ENCODE measurements at regions not wholly inside any gene's neighbourhood (a gene's known extent, or its start where the extent isn't known, plus 50 kb on each side); places are given as distances from the start of the nearest gene placed in this dataset.

GRCh38 chr11:45754261-45754709 lies 50.7 kb upstream of the SLC35C1 start:
- CTCF ChIA-PET (ENCODE audit: low intra/inter-chr PET ratio, low total read pairs) = no interaction called here
- DNase-seq (ENCODE audit: low spot score) (peak; percentile 21), FAIRE-seq (no peak), ATAC-seq (peak; percentile 68; the same call in 2 of the 3 replicates)
- Histone ChIP-seq H3K4me2 (ENCODE audit: low read depth, low read length) (no peak overlapping the region), H3K27me3 (ENCODE audit: control insufficient read depth in 1 of 2, insufficient read depth in 2 of 2, low read length in 2 of 2) (peaks cover 5 to 43% of the 10 kb centered on the region in 2 experiments; a peak in 4 of 5 replicates), H3K79me2 (ENCODE audit: insufficient read depth, low read length) (no peaks in the 10 kb centered on the region), H3K4me1 (ENCODE audit: insufficient read depth, low read length) (no peaks in the 10 kb centered on the region), H3K36me3 (replicated peaks in 1 of 2; ENCODE audit: control insufficient read depth in 1 of 2, insufficient read depth in 2 of 2, low read length in 2 of 2) (no peaks in the 10 kb centered on the region), H2AFZ (ENCODE audit: low read length) (no peak overlapping the region), H3K4me3 (replicated peaks in 1 of 3; ENCODE audit: insufficient read depth in 1 of 3, low read depth in 2 of 3, low read length in 3 of 3) (no peak overlapping the region), H3K27ac (ENCODE audit: extremely low read length, insufficient read depth, low read length) (no peak overlapping the region), H3K9me3 (ENCODE audit: low read length) (no peaks in the 10 kb centered on the region), H4K20me1 (ENCODE audit: insufficient read depth, low read length) (no peaks in the 10 kb centered on the region), H3K9ac (ENCODE audit: insufficient read depth, low read depth, low read length) (no peak overlapping the region)
- 24% methylated on average over 5 of the region's 8 CpGs for WGBS (ENCODE audit: low lambda C conversion rate)
- no peak for TF ChIP-seq ZNF800 (CRISPR knock-in tag; IDR thresholded peaks at IDR 0.05)
- no peak for TF ChIP-seq HMG20B (CRISPR knock-in tag; conservative IDR thresholded peaks at IDR 0.05)
- no peak for TF ChIP-seq ISX (CRISPR knock-in tag; conservative IDR thresholded peaks at IDR 0.05)
- TF ChIP-seq RBM22 (optimal IDR thresholded peaks at IDR 0.05; ENCODE audit: low read length) = no peak
- TF ChIP-seq TP53 (CRISPR knock-in tag; conservative IDR thresholded peaks at IDR 0.05) = no peak
- TF ChIP-seq PLRG1 (conservative IDR thresholded peaks at IDR 0.05) = no peak
- no peak for TF ChIP-seq ZBTB4 (CRISPR knock-in tag; IDR thresholded peaks at IDR 0.05; ENCODE audit: borderline replicate concordance)
- no peak for TF ChIP-seq HOXA9 (CRISPR knock-in tag; IDR thresholded peaks at IDR 0.05; ENCODE audit: borderline replicate concordance)
- TF ChIP-seq ZNF572 (CRISPR knock-in tag; IDR thresholded peaks at IDR 0.05) = no peak
- TF ChIP-seq CENPBD1 (CRISPR knock-in tag; IDR thresholded peaks at IDR 0.05; ENCODE audit: borderline replicate concordance, low read depth) = no peak
- no peak for TF ChIP-seq TBL1XR1 (IDR thresholded peaks at IDR 0.05; ENCODE audit: borderline replicate concordance, low read length, partially characterized antibody)
- no peak for TF ChIP-seq ONECUT2 (CRISPR knock-in tag; IDR thresholded peaks at IDR 0.05)
- TF ChIP-seq ZNF780A (CRISPR knock-in tag; IDR thresholded peaks at IDR 0.05) = no peak
- TF ChIP-seq SNAPC5 (CRISPR knock-in tag; IDR thresholded peaks at IDR 0.05; ENCODE audit: borderline replicate concordance) = no peak
- no peak for TF ChIP-seq KLF12 (CRISPR knock-in tag; IDR thresholded peaks at IDR 0.05; ENCODE audit: borderline replicate concordance)
- no peak for TF ChIP-seq RXRB (CRISPR knock-in tag; IDR thresholded peaks at IDR 0.05; ENCODE audit: borderline replicate concordance)
- TF ChIP-seq GTF2F1 (IDR thresholded peaks at IDR 0.05; ENCODE audit: low read length) = no peak
- no peak for TF ChIP-seq GATAD2A (CRISPR knock-in tag; IDR thresholded peaks at IDR 0.05)
- no peak for TF ChIP-seq THAP8 (CRISPR knock-in tag; IDR thresholded peaks at IDR 0.05; ENCODE audit: borderline replicate concordance)
- no TSS peak for BruUV-seq (replicated peaks)
- POLR2A ChIA-PET = no interaction called here
- in situ Hi-C loops (cut with HindIII; ENCODE audit: extremely low pct_ligation_motif_present, low pct_unique_long_range_greater_than_20kb) = no loop called here
- intact Hi-C loops (cut with micrococcal nuclease; ENCODE audit: unreplicated experiment) = no loop called here
